ENCODE measurements at regions not wholly inside any gene's neighbourhood (a gene's known extent, or its start where the extent isn't known, plus 50 kb on each side); places are given as distances from the start of the nearest gene placed in this dataset.

GRCh38 chr6:50102676-50103075 is 52.9 kb upstream of the DEFB112 start:
- peaks cover 2% of the 10 kb centered on the region for H3K9me3 Mint-ChIP-seq (ENCODE audit: low read depth, unreplicated experiment)
- no peaks in the 10 kb centered on the region for H3K4me1 Mint-ChIP-seq (ENCODE audit: low read depth, unreplicated experiment)
- no peak for DNase-seq
- H3K27ac Mint-ChIP-seq (ENCODE audit: unreplicated experiment) = no peak overlapping the region
- no TSS peak for BruUV-seq (replicated peaks)
- H3K36me3 Mint-ChIP-seq (ENCODE audit: insufficient read depth, unreplicated experiment) = no peaks in the 10 kb centered on the region
- intact Hi-C loops (cut with micrococcal nuclease; ENCODE audit: unreplicated experiment) = no loop called here
- H3K4me3 Mint-ChIP-seq (ENCODE audit: low read depth, unreplicated experiment) = no peak overlapping the region
- H3K27me3 Mint-ChIP-seq (ENCODE audit: unreplicated experiment) = no peaks in the 10 kb centered on the region
- CTCF ChIA-PET = interaction anchor here (2.1 kb wide), 1 partner anchor 9 kb away, joined by 7 read pairs; no protein-coding TSS in a partner anchor
- no peak for TF ChIP-seq CTCF (IDR thresholded peaks at IDR 0.05; ENCODE audit: unreplicated experiment)

- TF ChIP-seq CTCF (IDR thresholded peaks at IDR 0.05; ENCODE audit: unreplicated experiment) = no peak
- CTCF ChIA-PET = interaction anchor here (1.0 kb wide), 1 partner anchor 12 kb away, joined by 4 read pairs; no protein-coding TSS in a partner anchor
- intact Hi-C loops (cut with micrococcal nuclease; ENCODE audit: unreplicated experiment) = no loop called here
- Mint-ChIP-seq H3K36me3 (ENCODE audit: insufficient read depth, unreplicated experiment) (no peaks in the 10 kb centered on the region), H3K9me3 (ENCODE audit: low read depth, unreplicated experiment) (no peaks in the 10 kb centered on the region), H3K4me3 (ENCODE audit: low read depth, unreplicated experiment) (no peak overlapping the region), H3K27ac (ENCODE audit: unreplicated experiment) (peak overlapping the region; percentile 21), H3K4me1 (ENCODE audit: low read depth, unreplicated experiment) (no peaks in the 10 kb centered on the region), H3K27me3 (ENCODE audit: unreplicated experiment) (no peaks in the 10 kb centered on the region)
- DNase-seq = no peak
- no TSS peak for BruUV-seq (replicated peaks)
These were observed 60.9 kb upstream of the DEFB112 start for GRCh38 chr6:50110587-50110986.

GRCh38 chr6:50112981-50113857 is 63.5 kb upstream of the DEFB112 start:
- H3K27me3 Mint-ChIP-seq (ENCODE audit: unreplicated experiment) = no peaks in the 10 kb centered on the region
- H3K36me3 Mint-ChIP-seq (ENCODE audit: insufficient read depth, unreplicated experiment) = no peaks in the 10 kb centered on the region
- no peaks in the 10 kb centered on the region for H3K9me3 Mint-ChIP-seq (ENCODE audit: low read depth, unreplicated experiment)
- intact Hi-C loops (cut with micrococcal nuclease; ENCODE audit: unreplicated experiment) = no loop called here
- H3K4me3 Mint-ChIP-seq (ENCODE audit: low read depth, unreplicated experiment) = no peak overlapping the region
- H3K4me1 Mint-ChIP-seq (ENCODE audit: low read depth, unreplicated experiment) = no peaks in the 10 kb centered on the region
- no peak for TF ChIP-seq CTCF (IDR thresholded peaks at IDR 0.05; ENCODE audit: unreplicated experiment)
- no peak overlapping the region for H3K27ac Mint-ChIP-seq (ENCODE audit: unreplicated experiment)
- BruUV-seq (replicated peaks) = no TSS peak
- CTCF ChIA-PET = no interaction called here
- DNase-seq = no peak

GRCh38 chr6:50116390-50116789 is 66.7 kb upstream of the DEFB112 start:
- Mint-ChIP-seq H3K4me3 (ENCODE audit: low read depth, unreplicated experiment) (no peak overlapping the region), H3K36me3 (ENCODE audit: insufficient read depth, unreplicated experiment) (no peaks in the 10 kb centered on the region), H3K27ac (ENCODE audit: unreplicated experiment) (no peak overlapping the region), H3K9me3 (ENCODE audit: low read depth, unreplicated experiment) (no peaks in the 10 kb centered on the region), H3K4me1 (ENCODE audit: low read depth, unreplicated experiment) (peaks cover 15% of the 10 kb centered on the region), H3K27me3 (ENCODE audit: unreplicated experiment) (no peaks in the 10 kb centered on the region)
- TF ChIP-seq CTCF (IDR thresholded peaks at IDR 0.05; ENCODE audit: unreplicated experiment) = no peak
- no peak for DNase-seq
- BruUV-seq (replicated peaks) = no TSS peak
- intact Hi-C loops (cut with micrococcal nuclease; ENCODE audit: unreplicated experiment) = no loop called here
- CTCF ChIA-PET = no interaction called here
